IMR-90 (cell line): ENCODE measurements at regions not wholly inside any gene's neighbourhood (a gene's known extent, or its start where the extent isn't known, plus 50 kb on each side); places are given as distances from the start of the nearest gene placed in this dataset.

Experiments
- ATAC-seq: fragments of 200-7000 bp; cut with Tn5 transposase; 2 replicates; pipeline ENCODE4 v1.9.1; 2020; ENCODE audit warnings: low read depth, mild to moderate bottlenecking, moderate library complexity
- BruUV-seq: library from RNA; stranded (reverse); fragments of 400-500 nt; replicated peaks from 2 replicates; lab custom pipeline; 2021; lab: Mats Ljungman, UMichigan
- CTCF ChIA-PET: fragments of 300-600 bp; formaldehyde crosslinking; extraction: SDS; loops from one replicate; lab custom pipeline; 2021; ENCODE audit warnings: antibody characterized with exemption; lab: Yijun Ruan, JAX
- POLR2A ChIA-PET: fragments of 300-600 bp; sonication (Branson Sonifier 250); formaldehyde crosslinking; loops from one replicate; lab custom pipeline; 2022; ENCODE audit warnings: antibody characterized with exemption; ENCODE audit not compliant: unreplicated experiment; lab: Charles Lee
- DNase-seq: peaks from one replicate; pipeline ENCODE4 v3.0.0; 2013
- H2AFZ ChIP-seq: replicated peaks from 2 replicates; pipeline ENCODE3; 2013; ENCODE audit warnings: low read length, mild to moderate bottlenecking; ENCODE audit not compliant: poor library complexity
- H2AK5ac ChIP-seq: 2 replicates; pipeline ENCODE4 v1.6.1; 2013; ENCODE audit warnings: low read depth, low read length, inconsistent platforms
- H2AK9ac ChIP-seq: replicated peaks from 2 replicates; pipeline ENCODE3; 2013; ENCODE audit warnings: mild to moderate bottlenecking, low read depth, low read length, moderate library complexity; ENCODE audit not compliant: poor library complexity
- H2BK120ac ChIP-seq: 2 replicates; pipeline ENCODE4 v1.6.1; 2013; ENCODE audit warnings: low read depth, low read length, inconsistent platforms
- H2BK15ac ChIP-seq: 3 replicates; pipeline ENCODE4 v1.6.1; 2013; ENCODE audit warnings: low read depth, low read length, inconsistent platforms
- H2BK20ac ChIP-seq: 2 replicates; pipeline ENCODE4 v1.6.1; 2013; ENCODE audit warnings: low read depth, mild to moderate bottlenecking, inconsistent platforms, low read length, moderate library complexity
- H2BK5ac ChIP-seq: 2 replicates; pipeline ENCODE4 v1.6.1; 2013; ENCODE audit warnings: mild to moderate bottlenecking, low read depth, low read length, inconsistent platforms; ENCODE audit not compliant: poor library complexity, severe bottlenecking
- H3K14ac ChIP-seq: replicated peaks from 2 replicates; pipeline ENCODE4 v1.6.1; 2013; ENCODE audit warnings: low read depth, low read length, inconsistent platforms
- H3K18ac ChIP-seq: 2 replicates; pipeline ENCODE4 v1.6.1; 2013; ENCODE audit warnings: low read depth, low read length, control low read depth
- H3K23ac ChIP-seq: 2 replicates; pipeline ENCODE4 v1.6.1; 2013; ENCODE audit warnings: low read depth, low read length, inconsistent platforms
- H3K27ac ChIP-seq: 2 replicates; pipeline ENCODE4 v1.5.1; 2013; ENCODE audit warnings: mild to moderate bottlenecking, control low read depth, low read length; ENCODE audit not compliant: insufficient read depth
- H3K27me3 ChIP-seq: 2 replicates; pipeline ENCODE4 v1.6.1; 2013; ENCODE audit warnings: low read length; ENCODE audit not compliant: control insufficient read depth, insufficient read depth
- H3K36me3 ChIP-seq: 2 replicates; pipeline ENCODE4 v1.6.1; 2013; ENCODE audit warnings: low read length, mixed read lengths; ENCODE audit not compliant: control insufficient read depth, insufficient read depth
- H3K4ac ChIP-seq: 2 replicates; pipeline ENCODE4 v1.6.1; 2013; ENCODE audit warnings: low read depth, low read length, inconsistent platforms
- H3K4me1 ChIP-seq: 2 replicates; pipeline ENCODE4 v1.6.1; 2013; ENCODE audit warnings: low read length, mixed read lengths; ENCODE audit not compliant: control insufficient read depth, insufficient read depth
- H3K4me2 ChIP-seq: 2 replicates; pipeline ENCODE4 v1.6.1; 2013; ENCODE audit warnings: low read depth, mild to moderate bottlenecking, control low read depth, low read length, moderate library complexity
- H3K4me3 ChIP-seq: 2 replicates; pipeline ENCODE4 v1.5.1; 2013; ENCODE audit warnings: low read depth, mild to moderate bottlenecking, control low read depth, low read length, moderate library complexity; ENCODE audit not compliant: insufficient read depth
- H3K56ac ChIP-seq: 2 replicates; pipeline ENCODE4 v1.6.1; 2013; ENCODE audit warnings: low read length, inconsistent platforms; ENCODE audit not compliant: insufficient read depth; ENCODE audit errors: extremely low read depth
- H3K79me1 ChIP-seq, 2 experiments: 2 replicates each; pipeline ENCODE4 v1.6.1; 2013; ENCODE audit warnings: low read length in 2 of 2, inconsistent platforms in 1 of 2, low read depth in 1 of 2
- H3K9ac ChIP-seq: 2 replicates; pipeline ENCODE4 v1.6.1; 2013; ENCODE audit warnings: low read depth, low read length, control low read depth
- H3K9me1 ChIP-seq: 2 replicates; pipeline ENCODE4 v1.6.1; 2013; ENCODE audit warnings: low read length, inconsistent platforms; ENCODE audit not compliant: insufficient read depth
- H3K9me3 ChIP-seq: 2 replicates; pipeline ENCODE4 v1.6.1; 2013; ENCODE audit warnings: low read length; ENCODE audit not compliant: control insufficient read depth, insufficient read depth
- H4K20me1 ChIP-seq: 2 replicates; pipeline ENCODE4 v1.6.1; 2013; ENCODE audit warnings: low read length, inconsistent platforms; ENCODE audit not compliant: insufficient read depth
- H4K5ac ChIP-seq: 2 replicates; pipeline ENCODE4 v1.6.1; 2013; ENCODE audit warnings: mild to moderate bottlenecking, low read depth, low read length, control low read depth
- H4K8ac ChIP-seq, 2 experiments: 2 replicates each; pipeline ENCODE4 v1.6.1; 2013; ENCODE audit warnings: low read depth in 2 of 2, low read length in 2 of 2, control low read depth in 1 of 2, inconsistent platforms in 1 of 2
- H4K91ac ChIP-seq: 2 replicates; pipeline ENCODE4 v1.6.1; 2013; ENCODE audit warnings: low read depth, low read length, inconsistent platforms; ENCODE audit not compliant: insufficient read depth
- BHLHE40 ChIP-seq: fragments of 150-350 bp; IDR thresholded peaks from 2 replicates; pipeline ENCODE4 v1.6.1; 2016; ENCODE audit warnings: mild to moderate bottlenecking, low read depth, low read length
- CEBPB ChIP-seq: IDR thresholded peaks from 2 replicates; pipeline ENCODE4 v1.6.1; 2012; ENCODE audit warnings: low read depth, low read length, improper control_type of control experiment
- CHD1 ChIP-seq: IDR thresholded peaks from 2 replicates; pipeline ENCODE4 v1.6.1; 2012; ENCODE audit warnings: low read depth, low read length, improper control_type of control experiment
- FOS ChIP-seq: fragments of 150-350 bp; IDR thresholded peaks from 2 replicates; pipeline ENCODE4 v1.6.1; 2016; ENCODE audit warnings: low read depth, low read length
- MAFK ChIP-seq: IDR thresholded peaks from 2 replicates; pipeline ENCODE4 v1.6.1; 2012; ENCODE audit warnings: low read depth, low read length, improper control_type of control experiment
- MAZ ChIP-seq: IDR thresholded peaks from 2 replicates; pipeline ENCODE4 v1.6.1; 2012; ENCODE audit warnings: low read depth, mild to moderate bottlenecking, low read length, improper control_type of control experiment, moderate library complexity, borderline replicate concordance
- MXI1 ChIP-seq: IDR thresholded peaks from 2 replicates; pipeline ENCODE4 v1.6.1; 2012; ENCODE audit warnings: low read depth, mild to moderate bottlenecking, low read length, moderate library complexity, borderline replicate concordance
- NFE2L2 ChIP-seq: fragments of 150-350 bp; IDR thresholded peaks from 2 replicates; pipeline ENCODE4 v1.6.1; 2016; ENCODE audit warnings: low read depth, mild to moderate bottlenecking, low read length
- POLR2A ChIP-seq: IDR thresholded peaks from 2 replicates; pipeline ENCODE4 v1.6.1; 2012; ENCODE audit warnings: mild to moderate bottlenecking, low read depth, low read length
- RAD21 ChIP-seq: IDR thresholded peaks from 2 replicates; pipeline ENCODE4 v1.6.1; 2012; ENCODE audit warnings: low read length, improper control_type of control experiment
- RCOR1 ChIP-seq: IDR thresholded peaks from 2 replicates; pipeline ENCODE4 v1.6.1; 2012; ENCODE audit warnings: mild to moderate bottlenecking, low read length, improper control_type of control experiment; ENCODE audit not compliant: insufficient replicate concordance
- RFX5 ChIP-seq: IDR thresholded peaks from 2 replicates; pipeline ENCODE4 v1.8.0; 2012; ENCODE audit warnings: low read depth, mild to moderate bottlenecking, low read length, moderate library complexity
- SMC3 ChIP-seq: fragments of 150-350 bp; IDR thresholded peaks from 2 replicates; pipeline ENCODE4 v1.6.1; 2016; ENCODE audit warnings: low read depth, mild to moderate bottlenecking, antibody characterized with exemption, low read length, moderate library complexity
- WGBS, 2 experiments: methylation state at CpG; one replicate each; pipeline versions ENCODE4 v1.1.5 to v1.1.7; 2013; ENCODE audit warnings: missing lambda C conversion rate in 2 of 2; ENCODE audit not compliant: insufficient read length in 1 of 2; ENCODE audit errors: extremely low coverage in 2 of 2; 5-methylcytosine and 5-hydroxymethylcytosine counted together
- dilution Hi-C: fragments of 300-500 bp; cut with HindIII; formaldehyde crosslinking; loops from one replicate; pipeline ENCODE4 v1.14.3; 2018; ENCODE audit warnings: low sequenced_read_pairs; ENCODE audit not compliant: unreplicated experiment
- in situ Hi-C: fragments of 300-500 bp; cut with MboI; formaldehyde crosslinking; loops from 3 replicates; pipeline ENCODE4 v1.14.3; 2019; ENCODE audit warnings: low sequenced_read_pairs, inconsistent platforms, mixed read lengths
- intact Hi-C: fragments of 100-400 bp; cut with micrococcal nuclease; formaldehyde crosslinking; loops from 2 replicates; pipeline ENCODE4 v1.10.0; 2022
- TF ChIP-seq, protein P1 (sequence below): fragments of 150-350 bp; IDR thresholded peaks from 2 replicates; pipeline ENCODE4 v1.6.1; 2017; ENCODE audit warnings: mild to moderate bottlenecking, antibody characterized with exemption, low read length, low read depth
- TF ChIP-seq, protein P2 (sequence below): fragments of 150-350 bp; IDR thresholded peaks from 2 replicates; pipeline ENCODE4 v1.6.1; 2016; ENCODE audit warnings: low read depth, mild to moderate bottlenecking, low read length, moderate library complexity, borderline replicate concordance
- TF ChIP-seq, protein P3 (sequence below): conservative IDR thresholded peaks from 2 replicates; pipeline ENCODE4 v1.5.1; 2012; ENCODE audit warnings: mild to moderate bottlenecking, low read depth, low read length, improper control_type of control experiment

DNA sequence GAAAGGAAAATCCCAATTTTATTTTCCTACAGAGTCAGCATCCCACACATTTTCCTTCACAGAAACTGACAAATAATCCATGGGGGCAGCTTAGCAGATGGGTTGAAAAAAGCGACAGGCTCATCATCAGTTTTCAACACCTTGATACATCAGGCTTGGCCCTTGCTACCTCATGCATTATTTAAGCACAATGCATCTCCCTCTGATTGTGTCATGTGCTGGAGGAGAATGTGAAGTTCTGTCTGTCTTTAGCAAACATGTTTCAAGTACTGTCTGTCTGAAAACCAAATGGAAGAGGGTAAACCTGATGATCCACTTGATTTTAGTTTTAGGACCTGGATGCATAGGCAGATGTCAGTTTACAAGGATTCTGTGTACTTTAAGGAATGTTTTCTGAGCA is 128.6 kb upstream of the ADAMTS9 start:
- no peak for DNase-seq
- ATAC-seq: no peak
- no peak overlapping the region for H4K5ac ChIP-seq
- no peak overlapping the region for H3K9ac ChIP-seq
- CTCF ChIA-PET: interaction anchor here (0.7 kb wide), 1 partner anchor 1955 kb away, joined by 3 read pairs; no protein-coding TSS in a partner anchor
- peaks cover 3% of the 10 kb centered on the region; the same call in 1 of the 2 replicates for H3K4me1 ChIP-seq
- H3K27ac ChIP-seq: no peak overlapping the region
- TF ChIP-seq, protein P1, sequence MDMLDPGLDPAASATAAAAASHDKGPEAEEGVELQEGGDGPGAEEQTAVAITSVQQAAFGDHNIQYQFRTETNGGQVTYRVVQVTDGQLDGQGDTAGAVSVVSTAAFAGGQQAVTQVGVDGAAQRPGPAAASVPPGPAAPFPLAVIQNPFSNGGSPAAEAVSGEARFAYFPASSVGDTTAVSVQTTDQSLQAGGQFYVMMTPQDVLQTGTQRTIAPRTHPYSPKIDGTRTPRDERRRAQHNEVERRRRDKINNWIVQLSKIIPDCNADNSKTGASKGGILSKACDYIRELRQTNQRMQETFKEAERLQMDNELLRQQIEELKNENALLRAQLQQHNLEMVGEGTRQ: no peak
- TF ChIP-seq BHLHE40: no peak
- TF ChIP-seq, protein P2, sequence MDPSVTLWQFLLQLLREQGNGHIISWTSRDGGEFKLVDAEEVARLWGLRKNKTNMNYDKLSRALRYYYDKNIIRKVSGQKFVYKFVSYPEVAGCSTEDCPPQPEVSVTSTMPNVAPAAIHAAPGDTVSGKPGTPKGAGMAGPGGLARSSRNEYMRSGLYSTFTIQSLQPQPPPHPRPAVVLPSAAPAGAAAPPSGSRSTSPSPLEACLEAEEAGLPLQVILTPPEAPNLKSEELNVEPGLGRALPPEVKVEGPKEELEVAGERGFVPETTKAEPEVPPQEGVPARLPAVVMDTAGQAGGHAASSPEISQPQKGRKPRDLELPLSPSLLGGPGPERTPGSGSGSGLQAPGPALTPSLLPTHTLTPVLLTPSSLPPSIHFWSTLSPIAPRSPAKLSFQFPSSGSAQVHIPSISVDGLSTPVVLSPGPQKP: no peak
- TF ChIP-seq POLR2A: no peak
- no peak for TF ChIP-seq MAFK
- no peak for TF ChIP-seq RAD21
- TF ChIP-seq NFE2L2: no peak
- TF ChIP-seq SMC3: no peak
- TF ChIP-seq MAZ: no peak
- no peak for TF ChIP-seq CEBPB
- TF ChIP-seq RFX5: no peak
- no peak for TF ChIP-seq RCOR1
- TF ChIP-seq FOS: no peak
- no peak for TF ChIP-seq CHD1
- TF ChIP-seq MXI1: no peak
- TF ChIP-seq, protein P3, sequence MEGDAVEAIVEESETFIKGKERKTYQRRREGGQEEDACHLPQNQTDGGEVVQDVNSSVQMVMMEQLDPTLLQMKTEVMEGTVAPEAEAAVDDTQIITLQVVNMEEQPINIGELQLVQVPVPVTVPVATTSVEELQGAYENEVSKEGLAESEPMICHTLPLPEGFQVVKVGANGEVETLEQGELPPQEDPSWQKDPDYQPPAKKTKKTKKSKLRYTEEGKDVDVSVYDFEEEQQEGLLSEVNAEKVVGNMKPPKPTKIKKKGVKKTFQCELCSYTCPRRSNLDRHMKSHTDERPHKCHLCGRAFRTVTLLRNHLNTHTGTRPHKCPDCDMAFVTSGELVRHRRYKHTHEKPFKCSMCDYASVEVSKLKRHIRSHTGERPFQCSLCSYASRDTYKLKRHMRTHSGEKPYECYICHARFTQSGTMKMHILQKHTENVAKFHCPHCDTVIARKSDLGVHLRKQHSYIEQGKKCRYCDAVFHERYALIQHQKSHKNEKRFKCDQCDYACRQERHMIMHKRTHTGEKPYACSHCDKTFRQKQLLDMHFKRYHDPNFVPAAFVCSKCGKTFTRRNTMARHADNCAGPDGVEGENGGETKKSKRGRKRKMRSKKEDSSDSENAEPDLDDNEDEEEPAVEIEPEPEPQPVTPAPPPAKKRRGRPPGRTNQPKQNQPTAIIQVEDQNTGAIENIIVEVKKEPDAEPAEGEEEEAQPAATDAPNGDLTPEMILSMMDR: no peak
- H2AFZ ChIP-seq: no peak overlapping the region
- no peaks in the 10 kb centered on the region for H3K27me3 ChIP-seq
- no peak overlapping the region for H2AK9ac ChIP-seq
- H3K18ac ChIP-seq: no peak overlapping the region
- no peaks in the 10 kb centered on the region for H3K79me1 ChIP-seq
- dilution Hi-C loops: no loop called here
- H2AK5ac ChIP-seq: no peak overlapping the region
- WGBS, 2 experiments: no CpG with 5 or more reads among the region's 1 CpG
- POLR2A ChIA-PET: no interaction called here
- intact Hi-C loops: no loop called here
- H3K4me3 ChIP-seq: no peak overlapping the region
- no peaks in the 10 kb centered on the region for H4K20me1 ChIP-seq
- no peak overlapping the region for H3K14ac ChIP-seq
- H2BK5ac ChIP-seq: no peak overlapping the region
- H4K8ac ChIP-seq: no peak overlapping the region
- H2BK15ac ChIP-seq: no peak overlapping the region
- in situ Hi-C loops: no loop called here
- H3K4me2 ChIP-seq: no peak overlapping the region
- no peak overlapping the region for H3K56ac ChIP-seq
- no peak overlapping the region for H3K4ac ChIP-seq
- no peaks in the 10 kb centered on the region for H3K9me1 ChIP-seq
- no peaks in the 10 kb centered on the region for H3K9me3 ChIP-seq
- H2BK120ac ChIP-seq: no peak overlapping the region
- no peaks in the 10 kb centered on the region for H3K36me3 ChIP-seq
- no TSS peak for BruUV-seq
- no peak overlapping the region for H4K91ac ChIP-seq
- H3K23ac ChIP-seq: no peak overlapping the region
- H2BK20ac ChIP-seq: no peak overlapping the region
